Stomach (tissue), 8 donors: ENCODE measurements at regions not wholly inside any gene's neighbourhood (a gene's known extent, or its start where the extent isn't known, plus 50 kb on each side); places are given as distances from the start of the nearest gene placed in this dataset.

ENCODE experiments used
- DNase-seq, 2 donors: peaks; one replicate each; pipeline versions ENCODE4 v3.0.0 to v3.0.0-alpha.2; 2013 to 2019
- H3K27ac ChIP-seq, 5 donors: fragments of 200-600 bp in 4 of 5; sonication (generic) in 4 of 5; one replicate each; pipeline ENCODE4 v1.5.1; 2013 to 2019; ENCODE audit warnings: mild to moderate bottlenecking in 1 of 5, moderate library complexity in 1 of 5
- H3K27me3 ChIP-seq, 3 donors: fragments of 200-600 bp; sonication (generic); one replicate each; pipeline ENCODE4 v1.5.1; 2017 to 2019; ENCODE audit warnings: mixed run types in 1 of 3
- H3K36me3 ChIP-seq, 4 donors: fragments of 200-600 bp; sonication (generic); 1 replicate in 3 of 4; 2 replicates in 1 of 4; pipeline ENCODE4 v1.5.1; 2016 to 2019
- H3K4me1 ChIP-seq, 4 donors: fragments of 200-600 bp; sonication (generic); one replicate each; pipeline ENCODE4 v1.5.1; 2016 to 2019
- H3K4me3 ChIP-seq, 4 donors: fragments of 200-600 bp; sonication (generic) in 3 of 4; one replicate each; pipeline ENCODE4 v1.5.1; 2016 to 2019; ENCODE audit warnings: mild to moderate bottlenecking in 1 of 4
- H3K9me3 ChIP-seq, 4 donors: fragments of 200-600 bp; sonication (generic); one replicate each; pipeline ENCODE4 v1.5.1; 2016 to 2019
- CTCF ChIP-seq, 7 experiments: fragments of 450-650 bp in 4 of 7; fragments of 200-600 bp in 3 of 7; sonication (generic) in 3 of 7; IDR thresholded peaks; one replicate each; pipeline ENCODE4 v1.5.1; 2016 to 2019; ENCODE audit warnings: antibody characterized with exemption in 7 of 7, control low read depth in 2 of 7, mild to moderate bottlenecking in 1 of 7
- EP300 ChIP-seq: sonication (generic); formaldehyde crosslinking; IDR thresholded peaks from one replicate; pipeline ENCODE4 v1.6.1; 2017; ENCODE audit warnings: antibody characterized with exemption
- POLR2A ChIP-seq, 4 donors: fragments of 450-650 bp; IDR thresholded peaks; one replicate each; pipeline ENCODE4 v1.6.1; 2016; ENCODE audit warnings: antibody characterized with exemption in 4 of 4, control low read depth in 2 of 4, mild to moderate bottlenecking in 1 of 4, moderate library complexity in 1 of 4
- POLR2AphosphoS5 ChIP-seq, 3 donors: sonication (generic); formaldehyde crosslinking; IDR thresholded peaks; one replicate each; pipeline ENCODE4 v1.6.1; 2016; ENCODE audit warnings: antibody characterized with exemption in 3 of 3
- WGBS, 5 donors: extraction: QIAGEN DNeasy Blood & Tissue Kit in 3 of 5; methylation state at CpG; one replicate each; pipeline versions ENCODE4 v1.1.5 to v1.1.7; 2013 to 2018; 5-methylcytosine and 5-hydroxymethylcytosine counted together
- intact Hi-C: fragments of 100-400 bp; cut with DNase I; formaldehyde crosslinking; loops from one replicate; pipeline ENCODE4 v1.15.1; 2023; ENCODE audit warnings: low total_unique reads
- donor health status: healthy with polysubstance abuse.
- donor health status: Bipolar disorder and iron deficiency.
- donor health status: healthy.

- Histone ChIP-seq H3K36me3 (no peaks in the 10 kb centered on the region), H3K27ac (no peak overlapping the region), H3K9me3 (peaks cover 0 to 4% (median 0%) of the 10 kb centered on the region in 4 donors), H3K4me3 (no peak overlapping the region), H3K4me1 (no peaks in the 10 kb centered on the region), H3K27me3 (peaks cover 0 to 21% (median 0%) of the 10 kb centered on the region in 3 donors)
- 71 to 85% (median 82%) methylated on average over 5 of the region's 5 CpGs for WGBS, 5 donors
- no peak for DNase-seq
- intact Hi-C loops: no loop called here
- no peak for TF ChIP-seq POLR2A (IDR thresholded peaks at IDR 0.05)
These were observed 150.0 kb upstream of the CDH13 start for GRCh38 chr16:82476786-82477185.

GRCh38 chr16:82470620-82471152, 156.1 kb upstream of the CDH13 start:
- no peak overlapping the region for H3K27ac ChIP-seq
- H3K27me3 ChIP-seq: peaks cover 0 to 4% (median 0%) of the 10 kb centered on the region in 3 donors
- TF ChIP-seq POLR2A (IDR thresholded peaks at IDR 0.05): no peak
- no peak for TF ChIP-seq EP300
- no peak for TF ChIP-seq CTCF (IDR thresholded peaks at IDR 0.05)
- TF ChIP-seq POLR2AphosphoS5 (IDR thresholded peaks at IDR 0.05): peak in 1 of 3 donors; percentile 7
- peaks cover 0 to 4% (median 0%) of the 10 kb centered on the region in 4 donors for H3K9me3 ChIP-seq
- no peaks in the 10 kb centered on the region for H3K4me1 ChIP-seq
- WGBS, 5 donors: 35 to 41% (median 37%) methylated on average over 8 of the region's 8 CpGs
- no peak overlapping the region for H3K4me3 ChIP-seq
- DNase-seq: peak in 1 of 2 donors; percentile 66
- intact Hi-C loops: no loop called here
- H3K36me3 ChIP-seq: no peaks in the 10 kb centered on the region

GRCh38 chr16:82470016-82470415, 156.8 kb upstream of the CDH13 start:
- no peak for TF ChIP-seq EP300
- no peak for TF ChIP-seq CTCF (IDR thresholded peaks at IDR 0.05)
- no peak for TF ChIP-seq POLR2A (IDR thresholded peaks at IDR 0.05)
- no peak for TF ChIP-seq POLR2AphosphoS5 (IDR thresholded peaks at IDR 0.05)
- DNase-seq: no peak
- Histone ChIP-seq H3K27ac (no peak overlapping the region), H3K36me3 (no peaks in the 10 kb centered on the region), H3K9me3 (peaks cover 0 to 4% (median 0%) of the 10 kb centered on the region in 4 donors), H3K4me3 (no peak overlapping the region), H3K27me3 (no peaks in the 10 kb centered on the region), H3K4me1 (no peaks in the 10 kb centered on the region)
- WGBS, 5 donors: 60 to 74% (median 67%) methylated on average over 7 of the region's 7 CpGs
- intact Hi-C loops: no loop called here

- Histone ChIP-seq H3K27me3 (peaks cover 0 to 10% (median 0%) of the 10 kb centered on the region in 3 donors), H3K27ac (no peak overlapping the region), H3K4me1 (peaks cover 0 to 5% (median 0%) of the 10 kb centered on the region in 4 donors), H3K9me3 (no peaks in the 10 kb centered on the region), H3K36me3 (no peaks in the 10 kb centered on the region), H3K4me3 (no peak overlapping the region)
- DNase-seq: no peak
- TF ChIP-seq CTCF (IDR thresholded peaks at IDR 0.05): no peak
- TF ChIP-seq POLR2A (IDR thresholded peaks at IDR 0.05): no peak
- TF ChIP-seq POLR2AphosphoS5 (IDR thresholded peaks at IDR 0.05): no peak
- TF ChIP-seq EP300: no peak
- WGBS, 5 donors: 68 to 79% (median 71%) methylated on average over 13 of the region's 13 CpGs
- intact Hi-C loops: no loop called here
These were observed 162.6 kb upstream of the CDH13 start for GRCh38 chr16:82464187-82464586.

GRCh38 chr16:82460766-82461165, 166.0 kb upstream of the CDH13 start:
- TF ChIP-seq EP300 (no peak), POLR2AphosphoS5 (IDR thresholded peaks at IDR 0.05) (no peak), POLR2A (IDR thresholded peaks at IDR 0.05) (no peak), CTCF (IDR thresholded peaks at IDR 0.05) (no peak)
- H3K36me3 ChIP-seq: no peaks in the 10 kb centered on the region
- H3K4me3 ChIP-seq: no peak overlapping the region
- no peaks in the 10 kb centered on the region for H3K9me3 ChIP-seq
- peaks cover 0 to 5% (median 0%) of the 10 kb centered on the region in 4 donors for H3K4me1 ChIP-seq
- intact Hi-C loops: no loop called here
- peaks cover 0 to 10% (median 0%) of the 10 kb centered on the region in 3 donors for H3K27me3 ChIP-seq
- no peak overlapping the region for H3K27ac ChIP-seq
- 31 to 44% (median 39%) methylated on average over 3 of the region's 3 CpGs for WGBS, 5 donors
- DNase-seq: peak in 1 of 2 donors; percentile 71
